NCI-H446 (cell line): ENCODE measurements at regions not wholly inside any gene's neighbourhood (a gene's known extent, or its start where the extent isn't known, plus 50 kb on each side); places are given as distances from the start of the nearest gene placed in this dataset.

ENCODE experiments used
- DNase-seq, 2 experiments: peaks; one replicate each; lab custom pipeline; 2025; lab: John Stamatoyannopoulos, UW

- DNase-seq: no peak
These were observed 1090.6 kb downstream of the GALC start for GRCh38 chr14:86902176-86902950.

GRCh38 chr14:86897704-86898513, 1095.1 kb downstream of the GALC start:
- DNase-seq: no peak

GRCh38 chr14:86897224-86897623, 1095.8 kb downstream of the GALC start:
- no peak for DNase-seq

- no peak for DNase-seq
These were observed 1096.3 kb downstream of the GALC start for GRCh38 chr14:86896701-86897100.

- DNase-seq: no peak
These were observed 1100.6 kb downstream of the GALC start for GRCh38 chr14:86892152-86892956.

- DNase-seq: no peak
These were observed 1107.7 kb downstream of the GALC start for GRCh38 chr14:86885280-86885679.

- DNase-seq: no peak
These were observed 1108.5 kb downstream of the GALC start for GRCh38 chr14:86884498-86884897.

GRCh38 chr14:86882818-86883217, 1110.2 kb downstream of the GALC start:
- no peak for DNase-seq

- DNase-seq: no peak
These were observed 1127.0 kb downstream of the GALC start for GRCh38 chr14:86865934-86866333.

GRCh38 chr14:86858591-86858990, 1134.4 kb downstream of the GALC start:
- no peak for DNase-seq

GRCh38 chr14:86858031-86858430, 1135.0 kb downstream of the GALC start:
- DNase-seq: no peak

GRCh38 chr14:86852530-86852929, 1140.5 kb downstream of the GALC start:
- DNase-seq: no peak

- no peak for DNase-seq
These were observed 1145.8 kb downstream of the GALC start for GRCh38 chr14:86847140-86847539.

GRCh38 chr14:86838363-86838762, 1154.6 kb downstream of the GALC start:
- DNase-seq: no peak

- no peak for DNase-seq
These were observed 1166.3 kb downstream of the GALC start for GRCh38 chr14:86826661-86827060.

GRCh38 chr14:86824167-86824566, 1168.8 kb downstream of the GALC start:
- DNase-seq: no peak

- no peak for DNase-seq
These were observed 1169.4 kb downstream of the GALC start for GRCh38 chr14:86823581-86823980.

- no peak for DNase-seq
These were observed 1177.6 kb downstream of the GALC start for GRCh38 chr14:86815341-86815740.

- DNase-seq: no peak
These were observed 1190.3 kb downstream of the GALC start for GRCh38 chr14:86802726-86803125.

GRCh38 chr14:86799244-86799647, 1193.7 kb downstream of the GALC start:
- no peak for DNase-seq

GRCh38 chr14:86798330-86798729, 1194.7 kb downstream of the GALC start:
- no peak for DNase-seq

- DNase-seq: no peak
These were observed 1196.0 kb downstream of the GALC start for GRCh38 chr14:86797075-86797351.
